ENCODE measurements at regions not wholly inside any gene's neighbourhood (a gene's known extent, or its start where the extent isn't known, plus 50 kb on each side); places are given as distances from the start of the nearest gene placed in this dataset.

DNA sequence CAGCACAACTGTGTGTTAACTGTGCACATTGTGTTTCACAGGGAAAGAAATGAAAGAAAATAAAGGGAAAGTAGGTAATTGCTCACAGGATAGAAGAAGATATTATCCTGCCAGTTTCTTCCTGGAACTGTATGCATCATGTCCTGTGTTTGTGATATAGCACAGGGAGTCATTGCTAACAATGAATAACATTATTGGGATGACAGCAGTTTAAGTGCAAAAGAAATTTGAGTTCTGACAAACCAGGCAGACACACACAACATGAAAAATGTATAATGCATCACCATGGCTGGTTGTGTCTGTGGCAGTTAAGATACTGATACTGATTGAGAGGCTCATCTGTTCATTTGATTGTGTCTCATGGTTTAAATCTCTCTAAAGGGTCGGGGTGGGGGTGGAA lies 145.4 kb downstream of the SPATA31D1 start:
- peaks cover 0 to 8% (median 3%) of the 10 kb centered on the region in 3 experiments; a peak in 4 of 7 replicates for H3K36me3 Mint-ChIP-seq (ENCODE audit: insufficient read depth in 1 of 3, low read depth in 3 of 3)

More for the DNA sequence above, 145.4 kb downstream of the SPATA31D1 start:
- H3K79me2 ChIP-seq (ENCODE audit: insufficient read depth, low read length) = no peaks in the 10 kb centered on the region
- WGBS (ENCODE audit: extremely low coverage, insufficient read length, low lambda C conversion rate) = no CpG with 5 or more reads among the region's 1 CpG
- H3K27ac ChIP-seq (ENCODE audit: insufficient read length, low read depth, low read length) = no peak overlapping the region
- Mint-ChIP-seq H3K27ac (no peak overlapping the region), H3K9me3 (peaks cover 5 to 8% of the 10 kb centered on the region in 2 experiments), H3K4me3 (no peak overlapping the region), H3K4me1 (peaks cover 4 to 8% of the 10 kb centered on the region in 2 experiments; a peak in 2 of 4 replicates), H3K27me3 (ENCODE audit: low read depth) (no peaks in the 10 kb centered on the region; the same call in 1 of the 2 replicates)
- no peak overlapping the region for H2BK20ac ChIP-seq (ENCODE audit: low read depth, low read length, poor library complexity, severe bottlenecking)
- no peak overlapping the region for H3K9ac ChIP-seq (ENCODE audit: extremely low read depth, insufficient read length, low read length)
- no peak overlapping the region for H3K18ac ChIP-seq (ENCODE audit: insufficient read length, low read depth, low read length)
- H4K5ac ChIP-seq (ENCODE audit: insufficient read length, low read depth, low read length) = no peak overlapping the region
- H2BK120ac ChIP-seq (ENCODE audit: low read depth, low read length, poor library complexity, severe bottlenecking) = no peak overlapping the region
- H2BK12ac ChIP-seq (ENCODE audit: insufficient read length, low read depth, low read length) = no peak overlapping the region
- no peak overlapping the region for H3K4me2 ChIP-seq (ENCODE audit: insufficient read depth, insufficient read length, low read length)
- no peak for DNase-seq
- no peak overlapping the region for H2AK5ac ChIP-seq (ENCODE audit: insufficient read length, low read length)
- H3K9me3 ChIP-seq (ENCODE audit: control insufficient read depth, low read depth, low read length) = no peaks in the 10 kb centered on the region
- no peak overlapping the region for H2AFZ ChIP-seq (ENCODE audit: low read length)
- peaks cover 3% of the 10 kb centered on the region; the same call in 1 of the 2 replicates for H3K4me1 ChIP-seq (ENCODE audit: insufficient read depth, low read length)
- TF ChIP-seq, protein P1, sequence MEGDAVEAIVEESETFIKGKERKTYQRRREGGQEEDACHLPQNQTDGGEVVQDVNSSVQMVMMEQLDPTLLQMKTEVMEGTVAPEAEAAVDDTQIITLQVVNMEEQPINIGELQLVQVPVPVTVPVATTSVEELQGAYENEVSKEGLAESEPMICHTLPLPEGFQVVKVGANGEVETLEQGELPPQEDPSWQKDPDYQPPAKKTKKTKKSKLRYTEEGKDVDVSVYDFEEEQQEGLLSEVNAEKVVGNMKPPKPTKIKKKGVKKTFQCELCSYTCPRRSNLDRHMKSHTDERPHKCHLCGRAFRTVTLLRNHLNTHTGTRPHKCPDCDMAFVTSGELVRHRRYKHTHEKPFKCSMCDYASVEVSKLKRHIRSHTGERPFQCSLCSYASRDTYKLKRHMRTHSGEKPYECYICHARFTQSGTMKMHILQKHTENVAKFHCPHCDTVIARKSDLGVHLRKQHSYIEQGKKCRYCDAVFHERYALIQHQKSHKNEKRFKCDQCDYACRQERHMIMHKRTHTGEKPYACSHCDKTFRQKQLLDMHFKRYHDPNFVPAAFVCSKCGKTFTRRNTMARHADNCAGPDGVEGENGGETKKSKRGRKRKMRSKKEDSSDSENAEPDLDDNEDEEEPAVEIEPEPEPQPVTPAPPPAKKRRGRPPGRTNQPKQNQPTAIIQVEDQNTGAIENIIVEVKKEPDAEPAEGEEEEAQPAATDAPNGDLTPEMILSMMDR (conservative IDR thresholded peaks at IDR 0.05) = no peak
- no peaks in the 10 kb centered on the region for H4K20me1 ChIP-seq (ENCODE audit: control insufficient read depth, insufficient read depth, insufficient read length)
- no peak overlapping the region for H3T11ph ChIP-seq (ENCODE audit: low read length)
- no peaks in the 10 kb centered on the region for H3K79me1 ChIP-seq (ENCODE audit: insufficient read depth, low read depth, low read length, poor library complexity, severe bottlenecking)
- H4K8ac ChIP-seq (replicated peaks; ENCODE audit: insufficient read length, low read depth, low read length) = no peak overlapping the region
- no peak overlapping the region for H4K91ac ChIP-seq (ENCODE audit: insufficient read length, low read depth, low read length)
- H2BK5ac ChIP-seq (ENCODE audit: insufficient read length, low read length) = no peak overlapping the region
- H3K56ac ChIP-seq (ENCODE audit: insufficient read length, low read depth, low read length) = no peak overlapping the region
- no peak overlapping the region for H3K23ac ChIP-seq (ENCODE audit: insufficient read length, low read depth, low read length)
- no peaks in the 10 kb centered on the region for H3K23me2 ChIP-seq (ENCODE audit: insufficient read length, low read depth, low read length, poor library complexity, severe bottlenecking)
- H3K4ac ChIP-seq (ENCODE audit: low read depth, low read length) = no peak overlapping the region
- no peaks in the 10 kb centered on the region for H3K27me3 ChIP-seq (ENCODE audit: insufficient read depth, low read length)
- H2BK15ac ChIP-seq (ENCODE audit: low read depth, low read length) = no peak overlapping the region
- H3K14ac ChIP-seq (ENCODE audit: insufficient read depth, low read length) = no peak overlapping the region
